CD4-positive, alpha-beta memory T cell (primary cell): ENCODE measurements at regions not wholly inside any gene's neighbourhood (a gene's known extent, or its start where the extent isn't known, plus 50 kb on each side); places are given as distances from the start of the nearest gene placed in this dataset.
"Not testable (repeated sequence)": the region's sequence is repeated elsewhere in the genome, so short reads cannot be mapped to it uniquely, and the experiment has no call there.

Experiments
- CTCF ChIA-PET: fragments of 350-600 bp; sonication (Branson Sonifier 250); formaldehyde crosslinking; loops from one replicate; lab custom pipeline; 2021; ENCODE audit warnings: inconsistent platforms; ENCODE audit not compliant: partially characterized antibody; lab: Charles Lee
- POLR2A ChIA-PET: fragments of 350-600 bp; sonication (Branson Sonifier 250); formaldehyde crosslinking; loops from one replicate; lab custom pipeline; 2021; ENCODE audit not compliant: partially characterized antibody; lab: Charles Lee
- DNase-seq, 5 donors: peaks; one replicate each; pipeline versions ENCODE4 v3.0.0 to v3.0.0-alpha.2; 2020 to 2022; ENCODE audit warnings: mixed read lengths in 1 of 5
- H3K27ac ChIP-seq: one replicate; pipeline ENCODE4 v1.7.0; 2013; ENCODE audit warnings: low read depth, low read length
- H3K27me3 ChIP-seq: 2 replicates; pipeline ENCODE4 v1.7.0; 2013; ENCODE audit warnings: mild to moderate bottlenecking, low read length, moderate library complexity; ENCODE audit not compliant: insufficient read depth
- H3K36me3 ChIP-seq: 2 replicates; pipeline ENCODE4 v1.7.0; 2013; ENCODE audit warnings: mild to moderate bottlenecking, low read length, moderate library complexity; ENCODE audit not compliant: insufficient read depth
- H3K4me1 ChIP-seq: 2 replicates; pipeline ENCODE4 v1.7.0; 2013; ENCODE audit warnings: mild to moderate bottlenecking, low read length, moderate library complexity; ENCODE audit not compliant: insufficient read depth
- H3K4me3 ChIP-seq, 2 donors: one replicate each; pipeline ENCODE4 v1.7.0; 2013; ENCODE audit warnings: low read length in 2 of 2, mild to moderate bottlenecking in 1 of 2
- H3K9me3 ChIP-seq, 2 donors: one replicate each; pipeline ENCODE4 v1.7.0; 2013; ENCODE audit warnings: low read length in 2 of 2, control low read depth in 1 of 2; ENCODE audit not compliant: control insufficient read depth in 1 of 2
- H3K27ac Mint-ChIP-seq, 7 donors: one replicate each; pipeline ENCODE4 v1.8.0; 2020 to 2021; ENCODE audit warnings: mixed read lengths in 7 of 7, mild to moderate bottlenecking in 6 of 7, inconsistent platforms in 3 of 7, moderate library complexity in 3 of 7
- H3K27me3 Mint-ChIP-seq, 2 donors: one replicate each; pipeline ENCODE4 v1.8.0; 2020 to 2021; ENCODE audit warnings: mixed read lengths in 2 of 2
- H3K36me3 Mint-ChIP-seq, 2 donors: one replicate each; pipeline ENCODE4 v1.8.0; 2020 to 2021; ENCODE audit warnings: mixed read lengths in 2 of 2, inconsistent platforms in 1 of 2, mild to moderate bottlenecking in 1 of 2
- H3K4me1 Mint-ChIP-seq, 4 donors: one replicate each; pipeline ENCODE4 v1.8.0; 2020 to 2021; ENCODE audit warnings: mixed read lengths in 4 of 4, mild to moderate bottlenecking in 1 of 4
- H3K4me3 Mint-ChIP-seq, 8 donors: one replicate each; pipeline ENCODE4 v1.8.0; 2020 to 2021; ENCODE audit warnings: mixed read lengths in 8 of 8, mild to moderate bottlenecking in 7 of 8, moderate library complexity in 6 of 8, inconsistent platforms in 3 of 8
- H3K9me3 Mint-ChIP-seq, 8 donors: one replicate each; pipeline ENCODE4 v1.8.0; 2020 to 2021; ENCODE audit warnings: mixed read lengths in 8 of 8, mild to moderate bottlenecking in 5 of 8, inconsistent platforms in 3 of 8, moderate library complexity in 1 of 8
- intact Hi-C: fragments of 100-400 bp; cut with micrococcal nuclease; formaldehyde crosslinking; loops from one replicate; pipeline ENCODE4 v1.15.1; 2023

- Mint-ChIP-seq H3K4me1 (peaks cover 6 to 18% (median 11%) of the 10 kb centered on the region in 4 donors), H3K4me3 (no peak overlapping the region), H3K9me3 (no peaks in the 10 kb centered on the region), H3K27ac (no peak overlapping the region), H3K36me3 (no peaks in the 10 kb centered on the region), H3K27me3 (no peaks in the 10 kb centered on the region)
- CTCF ChIA-PET, result no interaction called here
- H3K9me3 ChIP-seq, result no peaks in the 10 kb centered on the region
- H3K36me3 ChIP-seq, result no peaks in the 10 kb centered on the region
- no peaks in the 10 kb centered on the region for H3K4me1 ChIP-seq
- no peak overlapping the region for H3K4me3 ChIP-seq
- no peak for DNase-seq
- H3K27me3 ChIP-seq, result no peaks in the 10 kb centered on the region
- intact Hi-C loops, result no loop called here
- POLR2A ChIA-PET, result no interaction called here
- no peak overlapping the region for H3K27ac ChIP-seq
Measured at GRCh38 chr10:16192337-16192736, 244.5 kb upstream of the PTER start.

GRCh38 chr10:16193241-16193640 lies 243.6 kb upstream of the PTER start:
- Mint-ChIP-seq H3K4me1 (peaks cover 6 to 18% (median 11%) of the 10 kb centered on the region in 4 donors), H3K27me3 (no peaks in the 10 kb centered on the region)
- CTCF ChIA-PET, result no interaction called here

GRCh38 chr10:16195178-16195769 lies 241.5 kb upstream of the PTER start:
- no peak overlapping the region for H3K27ac ChIP-seq
- Mint-ChIP-seq H3K4me1 (peaks cover 6 to 18% (median 9%) of the 10 kb centered on the region in 4 donors), H3K27ac (no peak overlapping the region), H3K4me3 (no peak overlapping the region), H3K27me3 (no peaks in the 10 kb centered on the region), H3K36me3 (no peaks in the 10 kb centered on the region), H3K9me3 (peaks cover 0 to 2% (median 0%) of the 10 kb centered on the region in 8 donors)
- DNase-seq, result no peak
- ChIA-PET POLR2A (no interaction called here), CTCF (no interaction called here)
- intact Hi-C loops, result no loop called here
- no peak overlapping the region for H3K4me3 ChIP-seq
- no peaks in the 10 kb centered on the region for H3K27me3 ChIP-seq
- H3K36me3 ChIP-seq, result no peaks in the 10 kb centered on the region
- H3K9me3 ChIP-seq, result no peaks in the 10 kb centered on the region
- no peaks in the 10 kb centered on the region for H3K4me1 ChIP-seq

More at GRCh38 chr10:16193241-16193640, 243.6 kb upstream of the PTER start:
- H3K27ac ChIP-seq, result no peak overlapping the region
- H3K4me1 ChIP-seq, result no peaks in the 10 kb centered on the region
- Mint-ChIP-seq H3K27ac (no peak overlapping the region), H3K4me3 (no peak overlapping the region), H3K36me3 (no peaks in the 10 kb centered on the region), H3K9me3 (no peaks in the 10 kb centered on the region)
- no peaks in the 10 kb centered on the region for H3K36me3 ChIP-seq
- H3K9me3 ChIP-seq, result no peaks in the 10 kb centered on the region
- intact Hi-C loops, result no loop called here
- H3K4me3 ChIP-seq, result no peak overlapping the region
- H3K27me3 ChIP-seq, result no peaks in the 10 kb centered on the region
- POLR2A ChIA-PET, result no interaction called here
- no peak for DNase-seq

- no peak overlapping the region for H3K4me3 Mint-ChIP-seq
- no peak for DNase-seq
- intact Hi-C loops, result no loop called here
- peak overlapping the region in 1 of 7 donors; percentile 16 for H3K27ac Mint-ChIP-seq
- H3K4me1 Mint-ChIP-seq, result peaks cover 6 to 18% (median 9%) of the 10 kb centered on the region in 4 donors
- H3K27me3 Mint-ChIP-seq, result no peaks in the 10 kb centered on the region
- no peaks in the 10 kb centered on the region for H3K9me3 ChIP-seq
- POLR2A ChIA-PET, result no interaction called here
- no peaks in the 10 kb centered on the region for H3K36me3 ChIP-seq
- no peaks in the 10 kb centered on the region for H3K27me3 ChIP-seq
- no peak overlapping the region for H3K4me3 ChIP-seq
- no peaks in the 10 kb centered on the region for H3K4me1 ChIP-seq
- H3K36me3 Mint-ChIP-seq, result no peaks in the 10 kb centered on the region
- peaks cover 0 to 5% (median 0%) of the 10 kb centered on the region in 8 donors for H3K9me3 Mint-ChIP-seq
- CTCF ChIA-PET, result no interaction called here
- H3K27ac ChIP-seq, result no peak overlapping the region
Measured at GRCh38 chr10:16195894-16196293, 240.9 kb upstream of the PTER start.

GRCh38 chr10:16199216-16199615 lies 237.6 kb upstream of the PTER start:
- H3K27ac Mint-ChIP-seq, result no peak overlapping the region
- Histone ChIP-seq H3K27me3 (no peaks in the 10 kb centered on the region), H3K9me3 (no peaks in the 10 kb centered on the region), H3K27ac (no peak overlapping the region), H3K4me3 (no peak overlapping the region), H3K36me3 (no peaks in the 10 kb centered on the region), H3K4me1 (no peaks in the 10 kb centered on the region)
- DNase-seq, result no peak
- CTCF ChIA-PET, result no interaction called here
- H3K36me3 Mint-ChIP-seq, result no peaks in the 10 kb centered on the region
- intact Hi-C loops, result no loop called here
- no peaks in the 10 kb centered on the region for H3K27me3 Mint-ChIP-seq
- peaks cover 0 to 5% (median 0%) of the 10 kb centered on the region in 8 donors for H3K9me3 Mint-ChIP-seq
- peaks cover 6 to 18% (median 9%) of the 10 kb centered on the region in 4 donors for H3K4me1 Mint-ChIP-seq
- no peak overlapping the region for H3K4me3 Mint-ChIP-seq
- POLR2A ChIA-PET, result no interaction called here

GRCh38 chr10:16223618-16224017 lies 213.2 kb upstream of the PTER start:
- CTCF ChIA-PET, intact Hi-C loops: not testable (repeated sequence)

GRCh38 chr10:16227674-16228073 lies 209.1 kb upstream of the PTER start:
- Mint-ChIP-seq H3K4me3 (no peak overlapping the region), H3K9me3 (peaks cover 2 to 43% (median 22%) of the 10 kb centered on the region in 8 donors), H3K36me3 (no peaks in the 10 kb centered on the region), H3K27me3 (peaks cover 0 to 3% of the 10 kb centered on the region in 2 donors), H3K27ac (no peak overlapping the region), H3K4me1 (no peaks in the 10 kb centered on the region)
- Histone ChIP-seq H3K27me3 (no peaks in the 10 kb centered on the region), H3K36me3 (no peaks in the 10 kb centered on the region), H3K27ac (no peak overlapping the region), H3K9me3 (peaks cover 0 to 3% of the 10 kb centered on the region in 2 donors), H3K4me1 (no peaks in the 10 kb centered on the region), H3K4me3 (no peak overlapping the region)
- ChIA-PET CTCF (no interaction called here), POLR2A (no interaction called here)
- intact Hi-C loops, result no loop called here
- DNase-seq, result no peak

More at GRCh38 chr10:16223618-16224017, 213.2 kb upstream of the PTER start:
- POLR2A ChIA-PET, H3K36me3 Mint-ChIP-seq, H3K9me3 ChIP-seq, H3K4me1 Mint-ChIP-seq, H3K4me3 ChIP-seq, H3K27ac Mint-ChIP-seq, H3K27me3 Mint-ChIP-seq, H3K36me3 ChIP-seq, H3K27ac ChIP-seq, H3K27me3 ChIP-seq, H3K4me3 Mint-ChIP-seq, DNase-seq, H3K4me1 ChIP-seq: not testable (repeated sequence)
- H3K9me3 Mint-ChIP-seq, result peaks cover 0 to 52% (median 38%) of the 10 kb centered on the region in 8 donors
